H9 (cell line): ENCODE measurements at regions not wholly inside any gene's neighbourhood (a gene's known extent, or its start where the extent isn't known, plus 50 kb on each side); places are given as distances from the start of the nearest gene placed in this dataset.

Experiments used
- DNase-seq: peaks from one replicate; pipeline ENCODE4 v3.0.0-alpha.2; 2017
- H2AFZ ChIP-seq: one replicate; pipeline ENCODE4 v1.6.1; 2013; ENCODE audit warnings: mild to moderate bottlenecking, low read length, control low read depth, moderate library complexity
- H2AK5ac ChIP-seq: 2 replicates; pipeline ENCODE4 v1.6.1; 2013; ENCODE audit warnings: low read length, control low read depth, mixed read lengths; ENCODE audit not compliant: insufficient read length
- H2BK120ac ChIP-seq: one replicate; pipeline ENCODE4 v1.6.1; 2013; ENCODE audit warnings: low read depth, mild to moderate bottlenecking, low read length, control low read depth, inconsistent platforms; ENCODE audit not compliant: poor library complexity, severe bottlenecking
- H2BK12ac ChIP-seq: 2 replicates; pipeline ENCODE4 v1.6.1; 2013; ENCODE audit warnings: low read length, control low read depth, mixed read lengths, low read depth; ENCODE audit not compliant: insufficient read length
- H2BK15ac ChIP-seq: 2 replicates; pipeline ENCODE4 v1.6.1; 2013; ENCODE audit warnings: low read depth, low read length, control low read depth
- H2BK20ac ChIP-seq: one replicate; pipeline ENCODE4 v1.6.1; 2013; ENCODE audit warnings: low read depth, mild to moderate bottlenecking, low read length, control low read depth, inconsistent platforms; ENCODE audit not compliant: poor library complexity, severe bottlenecking
- H2BK5ac ChIP-seq: 2 replicates; pipeline ENCODE4 v1.6.1; 2013; ENCODE audit warnings: low read length, control low read depth, mixed read lengths; ENCODE audit not compliant: insufficient read length
- H3K14ac ChIP-seq: 2 replicates; pipeline ENCODE4 v1.6.1; 2013; ENCODE audit warnings: low read length, control low read depth; ENCODE audit not compliant: insufficient read depth
- H3K18ac ChIP-seq: 2 replicates; pipeline ENCODE4 v1.6.1; 2013; ENCODE audit warnings: low read depth, mild to moderate bottlenecking, mixed read lengths, low read length, control low read depth; ENCODE audit not compliant: insufficient read length
- H3K23ac ChIP-seq: 2 replicates; pipeline ENCODE4 v1.6.1; 2013; ENCODE audit warnings: low read length, control low read depth, mixed read lengths, low read depth; ENCODE audit not compliant: insufficient read length
- H3K23me2 ChIP-seq: 2 replicates; pipeline ENCODE4 v1.6.1; 2013; ENCODE audit warnings: low read depth, mild to moderate bottlenecking, mixed read lengths, low read length, control low read depth; ENCODE audit not compliant: insufficient read length, poor library complexity, severe bottlenecking
- H3K27ac ChIP-seq: 2 replicates; pipeline ENCODE4 v1.5.1; 2013; ENCODE audit warnings: low read length, control low read depth, mixed read lengths, low read depth; ENCODE audit not compliant: insufficient read length
- H3K27me3 ChIP-seq: 2 replicates; pipeline ENCODE4 v1.6.1; 2013; ENCODE audit warnings: low read length, control low read depth, inconsistent platforms; ENCODE audit not compliant: insufficient read depth
- H3K4ac ChIP-seq: 2 replicates; pipeline ENCODE4 v1.6.1; 2013; ENCODE audit warnings: low read depth, mild to moderate bottlenecking, control low read depth, inconsistent platforms, low read length, moderate library complexity
- H3K4me1 ChIP-seq: 2 replicates; pipeline ENCODE4 v1.6.1; 2013; ENCODE audit warnings: low read length, control low read depth, inconsistent platforms; ENCODE audit not compliant: insufficient read depth
- H3K4me2 ChIP-seq: 2 replicates; pipeline ENCODE4 v1.6.1; 2013; ENCODE audit warnings: low read length, control low read depth, mixed read lengths; ENCODE audit not compliant: insufficient read length, insufficient read depth
- H3K56ac ChIP-seq: 2 replicates; pipeline ENCODE4 v1.6.1; 2013; ENCODE audit warnings: low read depth, mild to moderate bottlenecking, mixed read lengths, low read length, control low read depth; ENCODE audit not compliant: insufficient read length
- H3K79me1 ChIP-seq: 2 replicates; pipeline ENCODE4 v1.6.1; 2013; ENCODE audit warnings: low read depth, mild to moderate bottlenecking, moderate library complexity, low read length, control low read depth, inconsistent platforms; ENCODE audit not compliant: insufficient read depth, poor library complexity, severe bottlenecking
- H3K79me2 ChIP-seq: 2 replicates; pipeline ENCODE4 v1.6.1; 2013; ENCODE audit warnings: low read length, control low read depth, inconsistent platforms; ENCODE audit not compliant: insufficient read depth
- H3K9ac ChIP-seq: 2 replicates; pipeline ENCODE4 v1.6.1; 2013; ENCODE audit warnings: low read length, control low read depth, mixed read lengths; ENCODE audit not compliant: insufficient read length; ENCODE audit errors: extremely low read depth
- H3K9me3 ChIP-seq: one replicate; pipeline ENCODE4 v1.6.1; 2013; ENCODE audit warnings: low read depth, low read length, inconsistent platforms; ENCODE audit not compliant: control insufficient read depth
- H3T11ph ChIP-seq: one replicate; pipeline ENCODE4 v1.6.1; 2013; ENCODE audit warnings: mild to moderate bottlenecking, low read length, control low read depth, inconsistent platforms
- H4K20me1 ChIP-seq: one replicate; pipeline ENCODE4 v1.6.1; 2013; ENCODE audit not compliant: control insufficient read depth, insufficient read length, insufficient read depth
- H4K5ac ChIP-seq: 2 replicates; pipeline ENCODE4 v1.6.1; 2013; ENCODE audit warnings: low read depth, mild to moderate bottlenecking, mixed read lengths, low read length, control low read depth; ENCODE audit not compliant: insufficient read length
- H4K8ac ChIP-seq: replicated peaks from 2 replicates; pipeline ENCODE4 v1.6.1; 2013; ENCODE audit warnings: low read length, control low read depth, mixed read lengths, low read depth; ENCODE audit not compliant: insufficient read length
- H4K91ac ChIP-seq: 2 replicates; pipeline ENCODE4 v1.6.1; 2013; ENCODE audit warnings: low read depth, mild to moderate bottlenecking, moderate library complexity, mixed read lengths, low read length, control low read depth; ENCODE audit not compliant: insufficient read length
- H3K27ac Mint-ChIP-seq, 3 experiments: 2 replicates in 2 of 3; 3 replicates in 1 of 3; pipeline ENCODE4 v1.8.0; 2020 to 2021; ENCODE audit warnings: mixed read lengths in 3 of 3, mild to moderate bottlenecking in 1 of 3, moderate library complexity in 1 of 3
- H3K27me3 Mint-ChIP-seq: 2 replicates; pipeline ENCODE4 v1.8.0; 2021; ENCODE audit warnings: low read depth, mild to moderate bottlenecking, moderate library complexity, mixed read lengths
- H3K36me3 Mint-ChIP-seq, 3 experiments: 2 replicates in 2 of 3; 3 replicates in 1 of 3; pipeline ENCODE4 v1.8.0; 2020 to 2021; ENCODE audit warnings: low read depth in 3 of 3, mixed read lengths in 3 of 3; ENCODE audit not compliant: insufficient read depth in 1 of 3
- H3K4me1 Mint-ChIP-seq, 2 experiments: 2 replicates each; pipeline ENCODE4 v1.8.0; 2020; ENCODE audit warnings: mixed read lengths in 2 of 2
- H3K4me3 Mint-ChIP-seq, 2 experiments: 2 replicates in 1 of 2; 3 replicates in 1 of 2; pipeline ENCODE4 v1.8.0; 2020 to 2021; ENCODE audit warnings: mild to moderate bottlenecking in 2 of 2, mixed read lengths in 2 of 2, moderate library complexity in 1 of 2
- H3K9me3 Mint-ChIP-seq, 2 experiments: 2 replicates in 1 of 2; 3 replicates in 1 of 2; pipeline ENCODE4 v1.8.0; 2020; ENCODE audit warnings: mild to moderate bottlenecking in 2 of 2, mixed read lengths in 2 of 2, moderate library complexity in 1 of 2
- WGBS: extraction: QIAGEN DNeasy Blood & Tissue Kit; methylation state at CpG from one replicate; pipeline ENCODE4 v1.1.7; 2013; ENCODE audit warnings: missing lambda C conversion rate, low lambda C conversion rate, mixed read lengths; ENCODE audit not compliant: insufficient read length; ENCODE audit errors: extremely low coverage; 5-methylcytosine and 5-hydroxymethylcytosine counted together
- TF ChIP-seq, protein P1 (sequence below): fragments of 200-600 bp; sonication (generic); conservative IDR thresholded peaks from 3 replicates; pipeline ENCODE4 v1.8.0; 2021; ENCODE audit warnings: antibody characterized with exemption, mild to moderate bottlenecking

DNA sequence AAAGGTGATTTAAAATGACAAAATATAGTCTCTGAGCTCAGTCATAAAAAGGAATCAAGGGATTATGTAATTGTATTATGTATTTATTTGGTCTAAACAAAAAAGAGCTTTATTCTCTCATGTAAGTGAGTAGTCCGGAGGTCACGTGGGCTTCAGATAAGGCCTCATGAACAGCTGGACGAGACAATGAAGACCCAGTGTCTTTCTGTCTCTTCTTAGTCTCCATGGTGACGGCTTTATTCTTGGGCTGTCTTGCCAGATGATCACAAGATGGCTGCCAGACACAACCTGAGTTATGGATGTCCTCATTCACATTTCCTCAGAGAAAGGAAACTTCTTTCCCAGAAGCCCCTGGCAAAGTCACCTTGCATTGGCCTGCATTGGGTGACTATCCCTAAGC lies 98.6 kb downstream of the ARF6 start:
- Histone ChIP-seq H3K23me2 (no peaks in the 10 kb centered on the region), H2BK12ac (no peak overlapping the region), H2BK15ac (no peak overlapping the region), H3K79me1 (no peaks in the 10 kb centered on the region), H3K27me3 (no peaks in the 10 kb centered on the region), H3K4ac (no peak overlapping the region), H3K9ac (no peak overlapping the region), H3K56ac (no peak overlapping the region), H2BK120ac (no peak overlapping the region), H3T11ph (no peak overlapping the region), H2BK20ac (no peak overlapping the region), H2AFZ (no peak overlapping the region), H3K14ac (no peak overlapping the region), H2BK5ac (no peak overlapping the region), H3K23ac (no peak overlapping the region), H3K4me2 (no peak overlapping the region), H3K4me1 (no peaks in the 10 kb centered on the region), H3K18ac (no peak overlapping the region), H4K5ac (no peak overlapping the region), H4K8ac (no peak overlapping the region), H3K27ac (no peak overlapping the region), H4K91ac (no peak overlapping the region), H3K9me3 (no peaks in the 10 kb centered on the region), H3K79me2 (no peaks in the 10 kb centered on the region), H4K20me1 (no peaks in the 10 kb centered on the region), H2AK5ac (no peak overlapping the region)
- no peaks in the 10 kb centered on the region for H3K36me3 Mint-ChIP-seq
- no CpG with 5 or more reads among the region's 4 CpGs for WGBS
- H3K4me1 Mint-ChIP-seq: peaks cover 16 to 18% of the 10 kb centered on the region in 2 experiments
- TF ChIP-seq, protein P1, sequence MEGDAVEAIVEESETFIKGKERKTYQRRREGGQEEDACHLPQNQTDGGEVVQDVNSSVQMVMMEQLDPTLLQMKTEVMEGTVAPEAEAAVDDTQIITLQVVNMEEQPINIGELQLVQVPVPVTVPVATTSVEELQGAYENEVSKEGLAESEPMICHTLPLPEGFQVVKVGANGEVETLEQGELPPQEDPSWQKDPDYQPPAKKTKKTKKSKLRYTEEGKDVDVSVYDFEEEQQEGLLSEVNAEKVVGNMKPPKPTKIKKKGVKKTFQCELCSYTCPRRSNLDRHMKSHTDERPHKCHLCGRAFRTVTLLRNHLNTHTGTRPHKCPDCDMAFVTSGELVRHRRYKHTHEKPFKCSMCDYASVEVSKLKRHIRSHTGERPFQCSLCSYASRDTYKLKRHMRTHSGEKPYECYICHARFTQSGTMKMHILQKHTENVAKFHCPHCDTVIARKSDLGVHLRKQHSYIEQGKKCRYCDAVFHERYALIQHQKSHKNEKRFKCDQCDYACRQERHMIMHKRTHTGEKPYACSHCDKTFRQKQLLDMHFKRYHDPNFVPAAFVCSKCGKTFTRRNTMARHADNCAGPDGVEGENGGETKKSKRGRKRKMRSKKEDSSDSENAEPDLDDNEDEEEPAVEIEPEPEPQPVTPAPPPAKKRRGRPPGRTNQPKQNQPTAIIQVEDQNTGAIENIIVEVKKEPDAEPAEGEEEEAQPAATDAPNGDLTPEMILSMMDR: no peak
- H3K27me3 Mint-ChIP-seq: no peaks in the 10 kb centered on the region; the same call in 1 of the 2 replicates
- H3K9me3 Mint-ChIP-seq: no peaks in the 10 kb centered on the region
- H3K4me3 Mint-ChIP-seq: no peak overlapping the region
- no peak overlapping the region for H3K27ac Mint-ChIP-seq
- no peak for DNase-seq
